ENCODE measurements at regions not wholly inside any gene's neighbourhood (a gene's known extent, or its start where the extent isn't known, plus 50 kb on each side); places are given as distances from the start of the nearest gene placed in this dataset.

DNA sequence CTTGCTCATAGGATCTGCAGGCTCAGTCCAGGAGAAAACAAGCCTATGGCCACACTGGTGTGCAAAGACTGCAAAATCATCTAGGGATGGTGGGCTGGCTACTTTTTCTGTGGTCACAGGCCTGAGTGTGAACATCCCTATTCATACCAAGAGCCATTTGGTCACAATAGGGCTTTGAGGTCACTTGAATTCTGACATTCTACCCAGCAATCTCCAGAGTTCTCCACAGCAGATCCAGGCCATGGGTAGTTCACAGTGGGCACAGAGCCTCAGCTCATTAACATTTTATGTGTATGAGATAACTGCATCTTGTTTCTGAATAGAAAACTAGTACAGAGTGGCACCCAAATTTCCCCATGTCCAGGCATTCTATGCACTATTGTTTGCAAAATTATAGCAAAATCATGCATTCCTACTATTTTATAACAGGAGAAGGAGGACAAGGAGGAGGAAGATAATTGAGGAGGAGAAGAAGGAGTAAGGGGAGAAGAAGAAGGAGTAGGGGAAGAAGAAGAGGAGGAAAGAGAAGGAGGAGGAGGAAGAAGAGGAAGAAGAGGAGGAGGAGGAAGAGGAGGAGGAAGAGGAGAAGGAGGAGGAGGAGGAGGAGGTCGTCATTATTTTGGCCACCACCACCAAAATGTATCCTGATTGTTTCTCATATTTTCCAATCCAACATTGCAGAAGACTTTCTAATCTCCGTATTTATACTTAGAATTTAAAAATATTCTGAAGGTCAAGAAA lies 129.0 kb downstream of the SEMA6D start:
- no peak for TF ChIP-seq EZH2 (IDR thresholded peaks at IDR 0.05; ENCODE audit: low read length)
- TF ChIP-seq, protein P1, sequence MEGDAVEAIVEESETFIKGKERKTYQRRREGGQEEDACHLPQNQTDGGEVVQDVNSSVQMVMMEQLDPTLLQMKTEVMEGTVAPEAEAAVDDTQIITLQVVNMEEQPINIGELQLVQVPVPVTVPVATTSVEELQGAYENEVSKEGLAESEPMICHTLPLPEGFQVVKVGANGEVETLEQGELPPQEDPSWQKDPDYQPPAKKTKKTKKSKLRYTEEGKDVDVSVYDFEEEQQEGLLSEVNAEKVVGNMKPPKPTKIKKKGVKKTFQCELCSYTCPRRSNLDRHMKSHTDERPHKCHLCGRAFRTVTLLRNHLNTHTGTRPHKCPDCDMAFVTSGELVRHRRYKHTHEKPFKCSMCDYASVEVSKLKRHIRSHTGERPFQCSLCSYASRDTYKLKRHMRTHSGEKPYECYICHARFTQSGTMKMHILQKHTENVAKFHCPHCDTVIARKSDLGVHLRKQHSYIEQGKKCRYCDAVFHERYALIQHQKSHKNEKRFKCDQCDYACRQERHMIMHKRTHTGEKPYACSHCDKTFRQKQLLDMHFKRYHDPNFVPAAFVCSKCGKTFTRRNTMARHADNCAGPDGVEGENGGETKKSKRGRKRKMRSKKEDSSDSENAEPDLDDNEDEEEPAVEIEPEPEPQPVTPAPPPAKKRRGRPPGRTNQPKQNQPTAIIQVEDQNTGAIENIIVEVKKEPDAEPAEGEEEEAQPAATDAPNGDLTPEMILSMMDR (optimal IDR thresholded peaks at IDR 0.05 in 1 of 3, IDR thresholded peaks at IDR 0.05 in 1 of 3, conservative IDR thresholded peaks at IDR 0.05 in 1 of 3; ENCODE audit: extremely low read depth in 1 of 3, insufficient read depth in 2 of 3, low read length in 3 of 3): no peak
- Histone ChIP-seq H3K4me3 (ENCODE audit: control insufficient read depth in 2 of 3, extremely low read depth in 1 of 3, insufficient read depth in 2 of 3, low read depth in 1 of 3, low read length in 3 of 3) (no peak overlapping the region), H3K4me2 (ENCODE audit: control insufficient read depth, extremely low read depth, insufficient read depth, low read depth, low read length) (no peak overlapping the region), H4K20me1 (ENCODE audit: control insufficient read depth, extremely low read depth, insufficient read depth, low read length) (no peaks in the 10 kb centered on the region), H3K9me1 (ENCODE audit: control insufficient read depth, extremely low read depth, insufficient read depth, low read length) (no peaks in the 10 kb centered on the region), H3K27me3 (ENCODE audit: control insufficient read depth, extremely low read depth, insufficient read depth, low read length) (no peaks in the 10 kb centered on the region), H3K4me1 (ENCODE audit: control insufficient read depth, extremely low read depth, insufficient read depth, low read length) (no peaks in the 10 kb centered on the region), H3K9ac (ENCODE audit: control insufficient read depth, extremely low read depth, insufficient read depth, low read length) (no peak overlapping the region), H2AFZ (ENCODE audit: control insufficient read depth, low read length) (no peak overlapping the region), H3K36me3 (ENCODE audit: control insufficient read depth in 2 of 2, extremely low read depth in 1 of 2, insufficient read depth in 2 of 2, low read length in 2 of 2) (no peaks in the 10 kb centered on the region), H3K9me3 (ENCODE audit: control insufficient read depth, low read depth, low read length) (no peaks in the 10 kb centered on the region), H3K27ac (ENCODE audit: control insufficient read depth, insufficient read depth, low read length) (no peak overlapping the region), H3K79me2 (ENCODE audit: control insufficient read depth, insufficient read depth, low read length) (no peaks in the 10 kb centered on the region)
- FAIRE-seq (no peak), DNase-seq (ENCODE audit: low read depth, low spot score) (no peak)
- dilution Hi-C loops (cut with MboI; ENCODE audit: extremely low pct_ligation_motif_present, low sequenced_read_pairs): no loop called here

DNA sequence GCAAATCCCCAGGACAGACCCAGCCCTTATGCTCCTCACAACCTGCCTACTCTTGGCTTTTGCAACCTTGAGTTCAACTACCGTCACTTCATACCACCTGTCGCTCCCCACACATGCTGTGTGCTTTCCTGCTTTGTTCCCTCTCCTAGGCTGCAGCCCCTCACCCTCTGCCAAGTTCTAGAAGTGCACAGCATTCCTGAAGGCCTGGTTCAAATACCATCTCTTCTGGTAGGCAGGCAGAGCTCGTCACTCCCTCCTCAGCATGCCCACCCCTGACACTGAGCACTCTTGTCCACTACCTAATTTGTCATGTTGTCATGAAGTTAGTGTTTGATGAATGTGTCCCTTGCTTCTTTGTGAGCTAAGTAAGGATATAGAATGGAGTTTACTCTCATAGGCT lies 129.6 kb downstream of the SEMA6D start:
- FAIRE-seq: no peak
- Histone ChIP-seq H3K9me3 (ENCODE audit: control insufficient read depth, low read depth, low read length) (no peaks in the 10 kb centered on the region), H3K27me3 (ENCODE audit: control insufficient read depth, extremely low read depth, insufficient read depth, low read length) (no peaks in the 10 kb centered on the region), H3K9me1 (ENCODE audit: control insufficient read depth, extremely low read depth, insufficient read depth, low read length) (no peaks in the 10 kb centered on the region), H3K9ac (ENCODE audit: control insufficient read depth, extremely low read depth, insufficient read depth, low read length) (no peak overlapping the region), H3K4me2 (ENCODE audit: control insufficient read depth, extremely low read depth, insufficient read depth, low read depth, low read length) (no peak overlapping the region), H3K79me2 (ENCODE audit: control insufficient read depth, insufficient read depth, low read length) (no peaks in the 10 kb centered on the region), H3K36me3 (ENCODE audit: control insufficient read depth in 2 of 2, extremely low read depth in 1 of 2, insufficient read depth in 2 of 2, low read length in 2 of 2) (no peaks in the 10 kb centered on the region), H2AFZ (ENCODE audit: control insufficient read depth, low read length) (no peak overlapping the region), H4K20me1 (ENCODE audit: control insufficient read depth, extremely low read depth, insufficient read depth, low read length) (no peaks in the 10 kb centered on the region), H3K4me1 (ENCODE audit: control insufficient read depth, extremely low read depth, insufficient read depth, low read length) (no peaks in the 10 kb centered on the region), H3K4me3 (ENCODE audit: control insufficient read depth in 2 of 3, extremely low read depth in 1 of 3, insufficient read depth in 2 of 3, low read depth in 1 of 3, low read length in 3 of 3) (no peak overlapping the region), H3K27ac (ENCODE audit: control insufficient read depth, insufficient read depth, low read length) (no peak overlapping the region)
- TF ChIP-seq EZH2 (IDR thresholded peaks at IDR 0.05; ENCODE audit: low read length): no peak
- TF ChIP-seq, protein P1 (optimal IDR thresholded peaks at IDR 0.05 in 1 of 3, IDR thresholded peaks at IDR 0.05 in 1 of 3, conservative IDR thresholded peaks at IDR 0.05 in 1 of 3; ENCODE audit: extremely low read depth in 1 of 3, insufficient read depth in 2 of 3, low read length in 3 of 3): no peak
- no peak for DNase-seq (ENCODE audit: low read depth, low spot score)
- dilution Hi-C loops (cut with MboI; ENCODE audit: extremely low pct_ligation_motif_present, low sequenced_read_pairs): no loop called here
